HL-60 (cell line): ENCODE measurements at regions not wholly inside any gene's neighbourhood (a gene's known extent, or its start where the extent isn't known, plus 50 kb on each side); places are given as distances from the start of the nearest gene placed in this dataset.

ENCODE experiments used
- DNase-seq, 2 experiments: peaks; one replicate each; pipeline ENCODE4 v3.0.0-alpha.2; 2010 to 2020; ENCODE audit warnings: low read depth in 1 of 2, low spot score in 1 of 2
- H3K27ac ChIP-seq: fragments of 250-450 bp; sonication (Bioruptor Pico); replicated peaks from 2 replicates; pipeline ENCODE4 v1.5.1; 2020; ENCODE audit warnings: mild to moderate bottlenecking, moderate library complexity
- H3K27me3 ChIP-seq: fragments of 250-450 bp; sonication (Bioruptor Pico); 2 replicates; pipeline ENCODE4 v1.5.1; 2021; ENCODE audit warnings: mild to moderate bottlenecking, moderate library complexity; ENCODE audit not compliant: insufficient read depth, poor library complexity, severe bottlenecking
- H3K4me3 ChIP-seq: replicated peaks from 2 replicates; pipeline ENCODE4 v1.5.1; 2011; ENCODE audit warnings: mild to moderate bottlenecking, control low read depth, low read length; ENCODE audit not compliant: insufficient read depth
- GABPA ChIP-seq: IDR thresholded peaks from 2 replicates; pipeline ENCODE4 v1.6.1; 2012; ENCODE audit warnings: low read depth
- POLR2AphosphoS5 ChIP-seq: IDR thresholded peaks from 2 replicates; pipeline ENCODE4 v1.6.1; 2012; ENCODE audit warnings: low read depth
- SPI1 ChIP-seq: IDR thresholded peaks from 2 replicates; pipeline ENCODE4 v1.6.1; 2012; ENCODE audit warnings: low read depth, mild to moderate bottlenecking, borderline replicate concordance
- TF ChIP-seq, protein P1 (sequence below): IDR thresholded peaks from one replicate; pipeline ENCODE4 v1.5.1; 2011; ENCODE audit warnings: low read length, control low read depth, inconsistent platforms; ENCODE audit not compliant: insufficient read depth
- TF ChIP-seq, protein P2 (sequence below): IDR thresholded peaks from 2 replicates; pipeline ENCODE4 v1.6.1; 2012; ENCODE audit warnings: low read depth; ENCODE audit not compliant: insufficient replicate concordance

DNA sequence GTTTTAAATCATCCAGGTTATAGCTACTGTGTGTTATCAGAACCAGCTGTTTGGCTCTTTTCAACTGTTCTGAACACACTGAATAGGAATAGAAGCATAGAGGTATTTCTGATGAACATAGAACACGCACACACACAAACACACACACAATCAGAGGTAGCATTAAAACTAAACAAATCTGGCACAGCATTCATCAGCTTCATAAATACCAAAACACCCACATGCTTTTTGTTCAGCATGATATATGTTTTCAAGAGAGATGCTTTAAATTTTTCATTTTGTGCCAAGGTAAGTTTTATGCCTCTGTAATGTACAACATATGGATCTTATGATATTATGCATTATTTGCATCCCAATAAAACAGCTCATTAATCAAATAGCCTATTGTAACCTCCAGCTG is 208.6 kb downstream of the GALC start:
- no peak for DNase-seq
- no peak overlapping the region for H3K27ac ChIP-seq
- TF ChIP-seq POLR2AphosphoS5 (no peak), GABPA (no peak), SPI1 (no peak)
- TF ChIP-seq, protein P1, sequence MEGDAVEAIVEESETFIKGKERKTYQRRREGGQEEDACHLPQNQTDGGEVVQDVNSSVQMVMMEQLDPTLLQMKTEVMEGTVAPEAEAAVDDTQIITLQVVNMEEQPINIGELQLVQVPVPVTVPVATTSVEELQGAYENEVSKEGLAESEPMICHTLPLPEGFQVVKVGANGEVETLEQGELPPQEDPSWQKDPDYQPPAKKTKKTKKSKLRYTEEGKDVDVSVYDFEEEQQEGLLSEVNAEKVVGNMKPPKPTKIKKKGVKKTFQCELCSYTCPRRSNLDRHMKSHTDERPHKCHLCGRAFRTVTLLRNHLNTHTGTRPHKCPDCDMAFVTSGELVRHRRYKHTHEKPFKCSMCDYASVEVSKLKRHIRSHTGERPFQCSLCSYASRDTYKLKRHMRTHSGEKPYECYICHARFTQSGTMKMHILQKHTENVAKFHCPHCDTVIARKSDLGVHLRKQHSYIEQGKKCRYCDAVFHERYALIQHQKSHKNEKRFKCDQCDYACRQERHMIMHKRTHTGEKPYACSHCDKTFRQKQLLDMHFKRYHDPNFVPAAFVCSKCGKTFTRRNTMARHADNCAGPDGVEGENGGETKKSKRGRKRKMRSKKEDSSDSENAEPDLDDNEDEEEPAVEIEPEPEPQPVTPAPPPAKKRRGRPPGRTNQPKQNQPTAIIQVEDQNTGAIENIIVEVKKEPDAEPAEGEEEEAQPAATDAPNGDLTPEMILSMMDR, result no peak
- TF ChIP-seq, protein P2, sequence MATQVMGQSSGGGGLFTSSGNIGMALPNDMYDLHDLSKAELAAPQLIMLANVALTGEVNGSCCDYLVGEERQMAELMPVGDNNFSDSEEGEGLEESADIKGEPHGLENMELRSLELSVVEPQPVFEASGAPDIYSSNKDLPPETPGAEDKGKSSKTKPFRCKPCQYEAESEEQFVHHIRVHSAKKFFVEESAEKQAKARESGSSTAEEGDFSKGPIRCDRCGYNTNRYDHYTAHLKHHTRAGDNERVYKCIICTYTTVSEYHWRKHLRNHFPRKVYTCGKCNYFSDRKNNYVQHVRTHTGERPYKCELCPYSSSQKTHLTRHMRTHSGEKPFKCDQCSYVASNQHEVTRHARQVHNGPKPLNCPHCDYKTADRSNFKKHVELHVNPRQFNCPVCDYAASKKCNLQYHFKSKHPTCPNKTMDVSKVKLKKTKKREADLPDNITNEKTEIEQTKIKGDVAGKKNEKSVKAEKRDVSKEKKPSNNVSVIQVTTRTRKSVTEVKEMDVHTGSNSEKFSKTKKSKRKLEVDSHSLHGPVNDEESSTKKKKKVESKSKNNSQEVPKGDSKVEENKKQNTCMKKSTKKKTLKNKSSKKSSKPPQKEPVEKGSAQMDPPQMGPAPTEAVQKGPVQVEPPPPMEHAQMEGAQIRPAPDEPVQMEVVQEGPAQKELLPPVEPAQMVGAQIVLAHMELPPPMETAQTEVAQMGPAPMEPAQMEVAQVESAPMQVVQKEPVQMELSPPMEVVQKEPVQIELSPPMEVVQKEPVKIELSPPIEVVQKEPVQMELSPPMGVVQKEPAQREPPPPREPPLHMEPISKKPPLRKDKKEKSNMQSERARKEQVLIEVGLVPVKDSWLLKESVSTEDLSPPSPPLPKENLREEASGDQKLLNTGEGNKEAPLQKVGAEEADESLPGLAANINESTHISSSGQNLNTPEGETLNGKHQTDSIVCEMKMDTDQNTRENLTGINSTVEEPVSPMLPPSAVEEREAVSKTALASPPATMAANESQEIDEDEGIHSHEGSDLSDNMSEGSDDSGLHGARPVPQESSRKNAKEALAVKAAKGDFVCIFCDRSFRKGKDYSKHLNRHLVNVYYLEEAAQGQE, result no peak

DNA sequence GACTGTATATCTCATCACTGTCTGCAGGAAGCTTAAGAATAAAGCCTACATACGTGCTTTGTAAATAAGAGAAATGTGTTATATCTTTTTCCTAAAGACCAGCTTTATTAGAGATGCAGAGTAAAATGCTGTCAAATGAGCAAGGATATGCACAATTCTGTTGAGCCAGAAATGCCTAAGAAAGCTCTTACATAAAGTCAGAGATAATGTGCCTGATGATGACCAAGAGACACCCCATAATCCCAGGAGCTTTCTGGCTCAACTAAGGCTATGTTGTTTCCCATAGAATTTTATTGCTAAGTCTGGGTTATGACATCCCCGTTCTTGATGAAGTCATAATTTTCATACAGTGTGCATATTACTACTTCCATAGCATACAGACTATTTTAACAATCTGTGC is 209.9 kb downstream of the GALC start:
- Histone ChIP-seq H3K27me3 (no peaks in the 10 kb centered on the region), H3K27ac (no peak overlapping the region), H3K4me3 (no peak overlapping the region)
- DNase-seq, result no peak
- TF ChIP-seq POLR2AphosphoS5 (no peak), SPI1 (no peak), GABPA (no peak)
- TF ChIP-seq, protein P1, result no peak
- TF ChIP-seq, protein P2, result no peak

More for the DNA sequence above, 208.6 kb downstream of the GALC start:
- Histone ChIP-seq H3K4me3 (no peak overlapping the region), H3K27me3 (no peaks in the 10 kb centered on the region)

DNA sequence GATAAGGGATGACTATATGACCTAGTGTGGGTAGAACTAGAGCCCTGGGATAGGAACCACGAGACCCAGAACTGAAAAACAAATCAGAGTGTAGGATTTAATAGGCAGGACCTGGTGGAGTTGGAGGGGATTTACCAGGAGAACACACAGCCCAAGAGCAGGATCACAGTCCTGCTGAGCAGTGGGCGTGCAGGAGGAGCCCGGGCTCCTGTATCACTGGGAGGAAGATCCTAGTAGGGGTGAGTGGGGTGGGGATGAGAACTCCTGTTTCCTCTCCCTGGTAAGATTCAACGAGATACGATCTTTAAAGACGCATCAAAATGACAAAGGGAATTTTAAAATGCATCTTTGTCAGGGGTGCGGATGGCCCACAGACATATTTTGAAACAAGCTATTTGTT is 220.1 kb downstream of the GALC start:
- no peaks in the 10 kb centered on the region for H3K27me3 ChIP-seq
- no peak overlapping the region for H3K27ac ChIP-seq
- DNase-seq, result no peak
- TF ChIP-seq, protein P1, result no peak
- TF ChIP-seq POLR2AphosphoS5, result no peak
- TF ChIP-seq GABPA, result no peak
- no peak for TF ChIP-seq SPI1
- TF ChIP-seq, protein P2, result no peak
- H3K4me3 ChIP-seq, result no peak overlapping the region
